NCI-H2227 (cell line): ENCODE measurements at regions not wholly inside any gene's neighbourhood (a gene's known extent, or its start where the extent isn't known, plus 50 kb on each side); places are given as distances from the start of the nearest gene placed in this dataset.
A peak's percentile ranks its signal among the peaks of the same experiment; 100 is the strongest.
"Not testable (repeated sequence)": the region's sequence is repeated elsewhere in the genome, so short reads cannot be mapped to it uniquely, and the experiment has no call there.

Experiments
- DNase-seq: peaks from one replicate; lab custom pipeline; 2025; ENCODE audit not compliant: unreplicated experiment; lab: John Stamatoyannopoulos, UW

GRCh38 chr5:108590799-108591198, 156.9 kb upstream of the FER start:
- no peak for DNase-seq

- no peak for DNase-seq
Observed at GRCh38 chr5:108588323-108588722, 159.4 kb upstream of the FER start.

GRCh38 chr5:108587821-108588220, 159.9 kb upstream of the FER start:
- DNase-seq, result no peak

DNA sequence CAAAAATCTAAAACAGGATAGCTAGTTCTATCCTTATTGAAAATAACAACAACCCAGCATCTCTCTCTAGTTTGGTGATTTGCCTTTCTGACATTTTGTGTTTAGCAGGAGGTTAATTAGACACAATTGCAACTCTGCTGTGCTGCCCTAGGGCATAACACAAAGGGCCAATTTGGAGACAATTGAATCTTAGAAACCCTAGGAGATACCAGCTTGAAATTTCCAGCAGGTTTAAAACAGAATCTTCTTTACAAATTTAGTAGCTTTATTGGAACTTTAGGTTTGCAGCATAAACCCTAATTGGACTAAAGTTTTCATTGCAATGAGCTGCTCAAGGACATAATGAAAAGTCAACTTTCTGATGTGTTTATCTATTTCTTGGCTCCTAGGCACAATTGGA, 166.7 kb upstream of the FER start:
- no peak for DNase-seq

DNA sequence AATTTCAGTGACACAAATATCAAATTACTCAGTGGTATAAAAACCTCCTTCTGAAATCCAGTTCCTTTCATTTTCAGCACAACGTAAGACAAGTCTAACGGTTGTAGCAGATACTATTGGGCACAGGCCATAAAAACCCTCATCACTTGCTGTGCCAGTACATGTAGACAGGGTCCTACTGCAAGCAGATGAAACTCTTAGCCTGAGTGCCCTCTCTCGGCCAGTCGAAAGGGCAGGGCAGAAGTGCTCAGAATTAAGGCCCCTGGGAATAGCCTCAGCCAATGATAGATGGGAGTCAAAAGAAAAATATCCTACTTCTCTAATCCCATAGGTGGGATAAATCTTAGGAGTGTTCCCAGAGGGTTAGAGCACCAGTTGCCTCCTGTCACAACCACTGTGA, 168.5 kb upstream of the FER start:
- DNase-seq, result no peak

DNA sequence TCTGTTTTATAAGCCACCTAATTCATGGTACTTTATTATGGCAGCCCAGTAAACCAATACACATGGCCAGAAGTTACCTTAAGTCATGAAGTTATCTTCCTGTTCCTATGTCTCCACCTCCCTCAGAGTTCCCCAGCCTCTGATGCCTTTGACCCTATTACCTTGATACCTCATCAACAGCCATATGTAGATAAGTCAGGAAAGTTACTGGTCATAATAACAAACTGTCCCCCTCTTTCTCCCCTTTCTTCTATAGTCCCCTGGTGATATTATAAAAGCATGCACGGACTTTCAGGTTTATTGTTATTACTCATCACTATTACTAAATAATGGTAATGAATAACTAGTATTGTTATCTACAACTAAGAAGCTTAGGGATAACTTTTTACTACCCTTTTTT, 168.9 kb upstream of the FER start:
- no peak for DNase-seq

GRCh38 chr5:108567429-108567828, 180.3 kb upstream of the FER start:
- DNase-seq, result no peak

- DNase-seq, result no peak
Observed at GRCh38 chr5:108564441-108564840, 182.5 kb upstream of the FBXL17 start.

- no peak for DNase-seq
Observed at GRCh38 chr5:108562205-108562454, 180.2 kb upstream of the FBXL17 start.

GRCh38 chr5:108561416-108562204, 179.7 kb upstream of the FBXL17 start:
- no peak for DNase-seq

DNA sequence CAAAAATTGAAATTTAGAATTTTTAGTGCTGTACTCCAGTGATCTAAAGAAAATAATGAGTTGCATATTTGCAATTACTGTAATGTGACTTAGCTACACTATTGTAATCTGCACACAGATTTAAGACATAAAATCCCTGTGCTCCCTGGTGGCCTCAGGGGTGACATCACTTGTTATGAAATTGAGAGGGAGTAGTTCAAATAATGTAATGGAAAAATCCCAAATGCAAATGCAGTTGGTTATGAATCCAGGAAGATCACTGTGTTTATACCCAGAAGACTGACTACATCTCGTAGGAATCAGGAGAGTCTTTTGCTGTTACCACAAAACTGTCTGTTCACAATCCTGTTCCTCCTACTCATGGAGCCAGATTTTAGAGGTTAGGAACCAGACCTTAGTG, 178.7 kb upstream of the FBXL17 start:
- DNase-seq, result no peak

DNA sequence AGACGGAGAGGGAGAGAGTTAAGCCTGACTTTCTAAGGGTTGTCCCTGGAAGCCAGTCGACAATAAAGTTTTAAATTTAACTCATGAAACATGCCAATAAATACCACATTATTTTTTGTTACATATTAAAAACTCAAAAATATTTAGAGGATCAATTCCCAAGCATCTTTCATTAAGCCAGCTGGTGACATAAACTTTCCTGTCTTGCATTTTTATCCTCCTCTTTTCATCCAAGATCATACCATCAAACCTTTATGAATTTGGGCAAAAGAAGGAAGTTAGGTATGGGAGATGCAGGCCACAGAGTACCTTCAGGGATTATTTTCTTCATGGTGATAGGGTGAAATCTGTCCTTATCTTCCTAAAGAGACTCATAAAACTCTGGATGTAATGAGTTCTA, 178.3 kb upstream of the FBXL17 start:
- no peak for DNase-seq

DNA sequence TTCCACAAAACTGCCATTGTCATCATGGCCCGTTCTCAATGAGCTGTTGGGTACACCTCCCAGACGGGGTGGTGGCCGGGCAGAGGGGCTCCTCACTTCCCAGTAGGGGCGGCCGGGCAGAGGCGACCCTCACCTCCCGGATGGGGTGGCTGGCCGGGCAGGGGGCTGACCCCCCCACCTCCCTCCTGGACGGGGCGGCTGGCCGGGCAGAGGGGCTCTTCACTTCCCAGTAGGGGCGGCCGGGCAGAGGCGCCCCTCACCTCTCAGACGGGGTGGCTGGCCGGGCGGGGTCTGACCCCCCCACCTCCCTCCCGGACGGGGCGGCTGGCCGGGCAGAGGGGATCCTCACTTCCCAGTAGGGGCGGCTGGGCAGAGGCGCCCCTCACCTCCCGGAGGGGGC, 176.9 kb upstream of the FBXL17 start:
- not testable (repeated sequence) for DNase-seq

GRCh38 chr5:108558142-108558541, 176.2 kb upstream of the FBXL17 start:
- DNase-seq, result not testable (repeated sequence)

- no peak for DNase-seq
Observed at GRCh38 chr5:108557686-108558085, 175.8 kb upstream of the FBXL17 start.

GRCh38 chr5:108556441-108557145, 174.7 kb upstream of the FBXL17 start:
- DNase-seq, result peak; percentile 2

DNA sequence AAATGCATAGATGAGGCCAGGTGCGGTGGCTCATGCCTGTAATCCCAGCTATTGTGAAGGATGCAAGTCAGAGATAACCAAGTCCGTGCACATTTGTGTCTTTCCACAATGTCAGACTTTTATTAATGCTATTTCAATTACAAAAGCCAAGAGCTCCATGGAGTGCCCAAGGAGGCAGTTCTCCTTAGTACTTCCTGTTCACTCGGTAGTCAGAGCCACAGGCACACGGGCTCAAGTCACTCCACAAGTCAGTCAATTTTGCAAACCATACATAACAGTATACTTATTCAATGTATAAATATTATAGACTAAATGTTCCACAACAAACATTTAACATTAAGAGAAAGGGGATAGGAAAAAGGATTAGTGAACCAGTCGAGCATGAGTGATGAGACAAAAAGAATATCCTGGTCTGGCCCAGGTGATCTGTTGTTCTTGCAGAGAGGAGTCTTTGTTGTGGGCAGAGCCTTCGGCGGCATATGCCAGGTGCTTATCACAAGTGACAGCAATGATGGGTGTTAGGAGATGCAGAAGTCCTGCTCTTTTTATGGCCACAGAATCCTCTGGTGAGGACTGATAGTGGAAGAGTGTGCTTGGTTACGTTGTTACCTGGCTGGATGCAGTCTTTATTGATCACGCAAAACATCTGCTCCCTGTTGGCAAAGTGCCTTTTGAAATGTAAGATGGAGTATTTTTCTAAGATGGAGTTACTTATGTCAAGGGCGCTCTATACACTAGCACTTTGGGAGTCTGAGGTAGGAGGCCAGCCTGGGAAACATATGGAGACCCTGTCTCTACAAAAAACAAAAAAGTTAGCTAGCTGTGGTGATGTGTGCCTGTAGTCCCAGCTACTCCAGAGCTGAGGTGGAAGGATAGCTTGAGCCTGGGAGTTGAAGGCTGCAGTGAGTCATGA, 167.0 kb upstream of the FBXL17 start:
- DNase-seq, result no peak

DNA sequence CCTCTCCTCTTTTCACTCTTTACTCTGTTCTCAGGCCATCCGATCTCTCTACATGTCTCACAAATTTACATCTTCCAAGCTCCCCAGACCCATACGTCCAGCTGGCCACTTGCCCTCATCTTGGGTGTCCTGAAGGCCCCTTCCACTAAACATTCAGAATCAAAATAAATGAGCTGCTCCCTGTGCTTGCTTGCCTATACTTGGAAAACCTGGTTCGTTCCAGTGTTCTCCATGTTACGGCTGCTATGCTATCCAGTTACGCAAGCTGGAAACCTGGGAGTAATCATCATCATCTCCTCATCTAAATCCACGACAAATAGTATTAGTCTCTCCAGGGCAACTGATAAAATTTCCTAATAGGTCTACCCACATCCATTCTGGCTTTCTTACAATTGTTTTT, 165.0 kb upstream of the FBXL17 start:
- no peak for DNase-seq

DNA sequence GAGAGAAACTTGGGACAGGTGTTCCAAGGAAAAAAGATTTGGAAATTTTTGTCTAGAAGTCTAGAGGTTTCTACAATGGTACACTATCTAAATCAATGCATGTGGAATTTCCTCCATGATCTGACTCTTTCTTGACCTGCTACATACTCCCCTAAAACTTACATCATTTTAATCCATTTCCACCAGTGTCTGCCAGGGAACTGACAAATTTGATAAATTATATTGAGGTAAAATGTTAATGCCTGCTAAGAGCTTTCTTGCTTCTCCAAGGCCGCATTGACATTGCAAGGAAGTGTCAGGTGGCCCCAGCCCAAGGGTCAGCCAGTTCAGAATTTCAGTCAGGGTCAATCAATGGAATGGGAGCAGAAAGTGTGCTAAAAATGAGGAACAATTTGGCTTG, 163.4 kb upstream of the FBXL17 start:
- no peak for DNase-seq

- DNase-seq, result no peak
Observed at GRCh38 chr5:108543486-108543885, 161.6 kb upstream of the FBXL17 start.

DNA sequence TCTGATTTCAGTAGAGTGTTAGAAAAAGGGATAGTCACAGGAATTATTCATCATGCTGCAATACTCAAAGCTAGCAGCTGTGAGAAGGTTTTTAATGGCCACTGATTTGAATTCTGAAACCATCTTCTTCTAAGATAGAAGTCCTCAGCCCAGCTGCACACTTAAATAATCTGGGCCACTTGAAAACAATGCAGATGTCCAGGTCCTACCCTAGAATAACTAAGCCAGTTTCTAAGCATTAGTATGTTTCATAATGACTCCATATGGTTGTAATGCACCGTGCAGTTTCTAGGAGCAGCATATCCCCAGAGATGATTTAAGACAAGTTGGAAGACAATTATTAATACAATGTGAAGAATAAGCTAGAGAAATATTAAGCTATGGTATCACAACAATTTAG, 159.9 kb upstream of the FBXL17 start:
- no peak for DNase-seq

GRCh38 chr5:108536321-108536720, 154.4 kb upstream of the FBXL17 start:
- no peak for DNase-seq
